H1 (cell line): ENCODE measurements at regions not wholly inside any gene's neighbourhood (a gene's known extent, or its start where the extent isn't known, plus 50 kb on each side); places are given as distances from the start of the nearest gene placed in this dataset.

Experiments used
- CTCF ChIA-PET: fragments of 300-600 bp; sonication (Branson Sonifier 250); formaldehyde crosslinking; loops from one replicate; lab custom pipeline; 2021; ENCODE audit not compliant: partially characterized antibody; lab: Charles Lee
- POLR2A ChIA-PET: fragments of 300-600 bp; sonication (Branson Sonifier 250); formaldehyde crosslinking; loops from one replicate; lab custom pipeline; 2021; ENCODE audit warnings: inconsistent platforms; ENCODE audit not compliant: partially characterized antibody; lab: Charles Lee
- DNase-seq, 2 experiments: peaks; one replicate each; pipeline versions ENCODE4 v3.0.0 to v3.0.0-alpha.2; 2010 to 2022; ENCODE audit warnings: low spot score in 2 of 2, low read depth in 1 of 2, mixed read lengths in 1 of 2
- FAIRE-seq: peaks from 2 replicates; lab custom pipeline; 2011; peaks lifted over from hg19 to GRCh38; lab: Jason Lieb, UNC
- H2AFZ ChIP-seq: 2 replicates; pipeline ENCODE4 v1.8.1; 2012; ENCODE audit warnings: low read length, inconsistent platforms
- H2AK5ac ChIP-seq: 2 replicates; pipeline ENCODE4 v1.6.1; 2013; ENCODE audit warnings: low read depth, low read length
- H2BK120ac ChIP-seq: replicated peaks from 2 replicates; pipeline ENCODE3; 2013; ENCODE audit warnings: low read depth, low read length, inconsistent platforms
- H2BK12ac ChIP-seq: 2 replicates; pipeline ENCODE4 v1.6.1; 2013; ENCODE audit warnings: low read depth, low read length
- H2BK15ac ChIP-seq: 2 replicates; pipeline ENCODE4 v1.6.1; 2013; ENCODE audit warnings: low read length
- H2BK20ac ChIP-seq: 2 replicates; pipeline ENCODE4 v1.6.1; 2013; ENCODE audit warnings: low read length
- H2BK5ac ChIP-seq: 2 replicates; pipeline ENCODE4 v1.6.1; 2013; ENCODE audit warnings: low read depth, low read length
- H3K14ac ChIP-seq: 2 replicates; pipeline ENCODE4 v1.6.1; 2013; ENCODE audit warnings: inconsistent platforms; ENCODE audit not compliant: insufficient read length
- H3K18ac ChIP-seq: 2 replicates; pipeline ENCODE4 v1.6.1; 2013; ENCODE audit warnings: low read length; ENCODE audit errors: extremely low read depth
- H3K23ac ChIP-seq: 2 replicates; pipeline ENCODE4 v1.6.1; 2013; ENCODE audit warnings: inconsistent platforms; ENCODE audit not compliant: insufficient read length
- H3K23me2 ChIP-seq: 2 replicates; pipeline ENCODE4 v1.6.1; 2013; ENCODE audit warnings: low read depth, low read length
- H3K27ac ChIP-seq: 2 replicates; pipeline ENCODE4 v1.6.1; 2011; ENCODE audit warnings: low read depth, low read length, inconsistent platforms
- H3K27me3 ChIP-seq, 4 experiments: replicated peaks in 1 of 4; 1 replicate in 1 of 4; 2 replicates in 3 of 4; pipeline versions ENCODE4 v1.6.1 to v1.8.1; 2011 to 2013; ENCODE audit warnings: low read length in 3 of 4, mild to moderate bottlenecking in 3 of 4, inconsistent platforms in 2 of 4, mixed read lengths in 2 of 4, moderate library complexity in 1 of 4; ENCODE audit not compliant: control insufficient read depth in 3 of 4, insufficient read depth in 3 of 4; ENCODE audit errors: extremely low read depth in 1 of 4
- H3K36me3 ChIP-seq, 4 experiments: 2 replicates each; pipeline versions ENCODE4 v1.6.1 to v1.8.1; 2011 to 2013; ENCODE audit warnings: mild to moderate bottlenecking in 4 of 4, low read length in 3 of 4, moderate library complexity in 2 of 4, control low read depth in 1 of 4, inconsistent platforms in 1 of 4; ENCODE audit not compliant: insufficient read depth in 4 of 4, control insufficient read depth in 2 of 4
- H3K4ac ChIP-seq: replicated peaks from 2 replicates; pipeline ENCODE3; 2013; ENCODE audit warnings: low read length, low read depth, mixed read lengths, inconsistent platforms; ENCODE audit not compliant: insufficient read length
- H3K4me1 ChIP-seq, 4 experiments: replicated peaks in 1 of 4; 1 replicate in 1 of 4; 2 replicates in 3 of 4; pipeline versions ENCODE4 v1.6.1 to v1.8.1; 2011 to 2013; ENCODE audit warnings: low read length in 3 of 4, inconsistent platforms in 2 of 4, mixed read lengths in 1 of 4; ENCODE audit not compliant: insufficient read depth in 4 of 4, control insufficient read depth in 3 of 4
- H3K4me2 ChIP-seq, 2 experiments: 2 replicates each; pipeline versions ENCODE4 v1.6.1 to v1.8.1; 2011 to 2013; ENCODE audit warnings: low read depth in 2 of 2, low read length in 2 of 2, control low read depth in 1 of 2, inconsistent platforms in 1 of 2, mild to moderate bottlenecking in 1 of 2; ENCODE audit not compliant: insufficient read depth in 1 of 2
- H3K4me3 ChIP-seq, 4 experiments: fragments of 200-600, 300-600 bp in 1 of 4; sonication (generic), shearing (Covaris generic), sonication (Bioruptor Twin) in 1 of 4; 2 replicates each; pipeline versions ENCODE4 v1.5.1 to v1.8.1; 2011 to 2016; ENCODE audit warnings: low read length in 4 of 4, low read depth in 3 of 4, control low read depth in 2 of 4, inconsistent platforms in 2 of 4, mild to moderate bottlenecking in 2 of 4, mixed read lengths in 1 of 4, moderate library complexity in 1 of 4; ENCODE audit not compliant: insufficient read depth in 2 of 4; ENCODE audit errors: extremely low read depth in 1 of 4
- H3K56ac ChIP-seq: replicated peaks from 2 replicates; pipeline ENCODE3; 2013; ENCODE audit warnings: low read depth, mild to moderate bottlenecking, mixed read lengths, low read length, inconsistent platforms; ENCODE audit not compliant: insufficient read length
- H3K79me1 ChIP-seq: 2 replicates; pipeline ENCODE4 v1.6.1; 2013; ENCODE audit warnings: low read depth, low read length, control low read depth
- H3K79me2 ChIP-seq, 2 experiments: 2 replicates each; pipeline versions ENCODE4 v1.6.1 to v1.8.1; 2012 to 2013; ENCODE audit warnings: low read length in 2 of 2, mild to moderate bottlenecking in 2 of 2, inconsistent platforms in 1 of 2; ENCODE audit not compliant: insufficient read depth in 2 of 2, control insufficient read depth in 1 of 2
- H3K9ac ChIP-seq, 4 experiments: replicated peaks in 1 of 4; 1 replicate in 1 of 4; 2 replicates in 3 of 4; pipeline versions ENCODE4 v1.6.1 to v1.8.1; 2011 to 2013; ENCODE audit warnings: low read depth in 3 of 4, low read length in 3 of 4, control low read depth in 2 of 4, mild to moderate bottlenecking in 2 of 4, moderate library complexity in 2 of 4, inconsistent platforms in 1 of 4; ENCODE audit errors: extremely low read depth in 1 of 4
- H3K9me3 ChIP-seq, 2 experiments: 2 replicates each; pipeline versions ENCODE4 v1.6.1 to v1.8.1; 2012 to 2013; ENCODE audit warnings: mild to moderate bottlenecking in 2 of 2, moderate library complexity in 2 of 2, control low read depth in 1 of 2, inconsistent platforms in 1 of 2, low read depth in 1 of 2, low read length in 1 of 2, mixed read lengths in 1 of 2; ENCODE audit not compliant: insufficient read depth in 2 of 2
- H4K20me1 ChIP-seq, 2 experiments: replicated peaks in 1 of 2; 2 replicates each; pipeline versions ENCODE3 to v1.8.1; 2011 to 2013; ENCODE audit warnings: inconsistent platforms in 2 of 2, low read length in 2 of 2, mild to moderate bottlenecking in 1 of 2; ENCODE audit not compliant: insufficient read depth in 2 of 2, control insufficient read depth in 1 of 2
- H4K5ac ChIP-seq: 2 replicates; pipeline ENCODE4 v1.6.1; 2013; ENCODE audit warnings: low read length, low read depth, mixed read lengths, inconsistent platforms; ENCODE audit not compliant: insufficient read length
- H4K8ac ChIP-seq: 2 replicates; pipeline ENCODE4 v1.8.0; 2013; ENCODE audit warnings: mild to moderate bottlenecking, moderate library complexity, low read length, inconsistent platforms; ENCODE audit not compliant: insufficient read depth; ENCODE audit errors: extremely low read depth
- H4K91ac ChIP-seq: replicated peaks from 2 replicates; pipeline ENCODE3; 2013; ENCODE audit warnings: low read length, mixed read lengths, inconsistent platforms; ENCODE audit not compliant: insufficient read length
- YY1 ChIP-seq: IDR thresholded peaks from 2 replicates; pipeline ENCODE4 v1.6.1; 2011; ENCODE audit warnings: low read depth, mild to moderate bottlenecking, low read length
- WGBS, 2 experiments: shearing (Covaris generic) in 1 of 2; methylation state at CpG; one replicate each; pipeline versions ENCODE4 v1.1.6 to v1.1.7; 2013 to 2015; ENCODE audit warnings: low lambda C conversion rate in 2 of 2, mixed read lengths in 2 of 2, inconsistent platforms in 1 of 2, low coverage in 1 of 2, missing lambda C conversion rate in 1 of 2; ENCODE audit not compliant: insufficient replicate concordance in 2 of 2, insufficient coverage in 1 of 2, insufficient read length in 1 of 2; ENCODE audit errors: extremely low coverage in 1 of 2, missing lambda C conversion rate in 1 of 2; 5-methylcytosine and 5-hydroxymethylcytosine counted together
- TF ChIP-seq, protein P1 (sequence below): IDR thresholded peaks from 2 replicates; pipeline ENCODE4 v1.6.1; 2012; ENCODE audit warnings: low read length, inconsistent platforms

DNA sequence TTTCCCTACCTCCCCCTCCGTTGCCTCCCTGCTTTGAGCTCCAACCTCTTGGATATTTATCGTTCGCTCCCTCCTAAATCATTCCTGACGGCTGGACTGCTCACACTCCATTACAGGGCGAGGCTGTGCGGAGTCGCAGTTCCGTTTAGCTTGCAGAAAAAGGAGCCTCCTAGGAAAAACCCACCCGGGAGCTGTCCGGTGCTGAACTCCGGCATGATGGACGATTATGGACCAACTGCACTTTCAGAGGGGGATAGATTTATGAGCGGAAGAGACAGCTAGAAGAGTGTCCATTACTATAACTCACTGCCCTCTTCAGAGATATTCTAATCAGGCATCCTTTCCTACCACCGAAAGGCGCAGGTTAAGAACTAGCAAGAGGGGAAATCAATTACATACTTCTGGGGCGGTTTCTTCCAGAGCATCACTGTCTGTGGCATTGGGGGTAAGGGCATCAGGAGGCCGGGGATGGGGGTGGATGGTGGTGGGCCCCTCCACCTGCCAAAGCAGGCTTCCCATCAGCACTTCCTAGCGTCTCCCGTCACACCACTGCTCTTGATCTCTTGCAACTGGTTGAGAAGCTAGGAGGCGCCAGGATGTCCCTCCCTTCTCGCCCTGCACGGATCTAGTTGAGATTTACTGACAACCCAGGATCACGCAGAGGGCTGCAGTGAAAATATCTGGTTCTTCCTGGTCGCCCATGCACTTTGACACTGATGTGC, 251.2 kb downstream of the ENGASE start:
- Histone ChIP-seq H4K20me1 (peaks cover 0 to 1% of the 10 kb centered on the region in 2 experiments), H4K8ac (no peak overlapping the region), H2BK12ac (no peak overlapping the region), H3K14ac (no peak overlapping the region), H3K4ac (no peak overlapping the region), H3K9ac (no peak overlapping the region), H3K23ac (no peak overlapping the region), H4K5ac (no peak overlapping the region), H3K4me3 (no peak overlapping the region), H4K91ac (no peak overlapping the region), H2BK20ac (no peak overlapping the region), H3K79me1 (no peaks in the 10 kb centered on the region), H3K4me1 (no peaks in the 10 kb centered on the region), H2BK120ac (no peak overlapping the region), H2BK5ac (no peak overlapping the region), H3K23me2 (no peaks in the 10 kb centered on the region), H2AK5ac (no peak overlapping the region), H3K79me2 (no peaks in the 10 kb centered on the region), H2AFZ (no peak overlapping the region), H3K27ac (no peak overlapping the region), H3K9me3 (no peaks in the 10 kb centered on the region), H2BK15ac (no peak overlapping the region), H3K18ac (no peak overlapping the region), H3K27me3 (peaks cover 0 to 2% (median under 1%) of the 10 kb centered on the region in 4 experiments; a peak in 1 of 7 replicates), H3K56ac (no peak overlapping the region), H3K4me2 (no peak overlapping the region), H3K36me3 (no peaks in the 10 kb centered on the region)
- DNase-seq (peak in 1 of 2 experiments; percentile 79), FAIRE-seq (no peak)
- WGBS, 2 experiments, result 69% methylated on average over 24 of the region's 24 CpGs; no CpG with 5 or more reads in 1 of the 2 experiments
- ChIA-PET POLR2A (interaction anchor here (1.6 kb wide), 1 partner anchor 414 kb away, joined by 3 read pairs; no protein-coding TSS in a partner anchor), CTCF (interaction anchor here (0.9 to 2.4 kb wide), 10 partner anchors 18 to 280 kb away, joined by 3 to 7 read pairs (median 4); no protein-coding TSS in a partner anchor)
- TF ChIP-seq, protein P1, sequence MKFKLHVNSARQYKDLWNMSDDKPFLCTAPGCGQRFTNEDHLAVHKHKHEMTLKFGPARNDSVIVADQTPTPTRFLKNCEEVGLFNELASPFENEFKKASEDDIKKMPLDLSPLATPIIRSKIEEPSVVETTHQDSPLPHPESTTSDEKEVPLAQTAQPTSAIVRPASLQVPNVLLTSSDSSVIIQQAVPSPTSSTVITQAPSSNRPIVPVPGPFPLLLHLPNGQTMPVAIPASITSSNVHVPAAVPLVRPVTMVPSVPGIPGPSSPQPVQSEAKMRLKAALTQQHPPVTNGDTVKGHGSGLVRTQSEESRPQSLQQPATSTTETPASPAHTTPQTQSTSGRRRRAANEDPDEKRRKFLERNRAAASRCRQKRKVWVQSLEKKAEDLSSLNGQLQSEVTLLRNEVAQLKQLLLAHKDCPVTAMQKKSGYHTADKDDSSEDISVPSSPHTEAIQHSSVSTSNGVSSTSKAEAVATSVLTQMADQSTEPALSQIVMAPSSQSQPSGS, result no peak
- TF ChIP-seq YY1, result 0 out of 2 replicates have a peak, but pooled peaks have one; percentile 7
